ENCODE measurements at regions not wholly inside any gene's neighbourhood (a gene's known extent, or its start where the extent isn't known, plus 50 kb on each side); places are given as distances from the start of the nearest gene placed in this dataset.
"Not testable (repeated sequence)": the region's sequence is repeated elsewhere in the genome, so short reads cannot be mapped to it uniquely, and the experiment has no call there.

- TF ChIP-seq, protein P1, sequence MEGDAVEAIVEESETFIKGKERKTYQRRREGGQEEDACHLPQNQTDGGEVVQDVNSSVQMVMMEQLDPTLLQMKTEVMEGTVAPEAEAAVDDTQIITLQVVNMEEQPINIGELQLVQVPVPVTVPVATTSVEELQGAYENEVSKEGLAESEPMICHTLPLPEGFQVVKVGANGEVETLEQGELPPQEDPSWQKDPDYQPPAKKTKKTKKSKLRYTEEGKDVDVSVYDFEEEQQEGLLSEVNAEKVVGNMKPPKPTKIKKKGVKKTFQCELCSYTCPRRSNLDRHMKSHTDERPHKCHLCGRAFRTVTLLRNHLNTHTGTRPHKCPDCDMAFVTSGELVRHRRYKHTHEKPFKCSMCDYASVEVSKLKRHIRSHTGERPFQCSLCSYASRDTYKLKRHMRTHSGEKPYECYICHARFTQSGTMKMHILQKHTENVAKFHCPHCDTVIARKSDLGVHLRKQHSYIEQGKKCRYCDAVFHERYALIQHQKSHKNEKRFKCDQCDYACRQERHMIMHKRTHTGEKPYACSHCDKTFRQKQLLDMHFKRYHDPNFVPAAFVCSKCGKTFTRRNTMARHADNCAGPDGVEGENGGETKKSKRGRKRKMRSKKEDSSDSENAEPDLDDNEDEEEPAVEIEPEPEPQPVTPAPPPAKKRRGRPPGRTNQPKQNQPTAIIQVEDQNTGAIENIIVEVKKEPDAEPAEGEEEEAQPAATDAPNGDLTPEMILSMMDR (IDR thresholded peaks at IDR 0.05), result not testable (repeated sequence)
- not testable (repeated sequence) for TF ChIP-seq POLR2A (IDR thresholded peaks at IDR 0.05)
Measured at GRCh38 chr6:132020918-132021317, 69.7 kb upstream of the CCN2 start.

Data from lower leg skin (tissue), 3 donors.